GM18951 (cell line): ENCODE measurements at regions not wholly inside any gene's neighbourhood (a gene's known extent, or its start where the extent isn't known, plus 50 kb on each side); places are given as distances from the start of the nearest gene placed in this dataset.

Experiments
- POLR2A ChIP-seq: IDR thresholded peaks from 4 replicates; pipeline ENCODE4 v1.6.1; 2011; ENCODE audit warnings: mild to moderate bottlenecking; ENCODE audit not compliant: insufficient read length, insufficient read depth; ENCODE audit errors: extremely low read depth
- in situ Hi-C: fragments of 300-500 bp; cut with MboI; formaldehyde crosslinking; loops from one replicate; pipeline ENCODE4 v1.12.0; 2022; ENCODE audit warnings: low sequenced_read_pairs, mixed read lengths, inconsistent platforms; ENCODE audit not compliant: unreplicated experiment

- in situ Hi-C loops = no loop called here
- no peak for TF ChIP-seq POLR2A
These were observed 434.7 kb downstream of the GRB14 start for GRCh38 chr2:164186591-164186990.

DNA sequence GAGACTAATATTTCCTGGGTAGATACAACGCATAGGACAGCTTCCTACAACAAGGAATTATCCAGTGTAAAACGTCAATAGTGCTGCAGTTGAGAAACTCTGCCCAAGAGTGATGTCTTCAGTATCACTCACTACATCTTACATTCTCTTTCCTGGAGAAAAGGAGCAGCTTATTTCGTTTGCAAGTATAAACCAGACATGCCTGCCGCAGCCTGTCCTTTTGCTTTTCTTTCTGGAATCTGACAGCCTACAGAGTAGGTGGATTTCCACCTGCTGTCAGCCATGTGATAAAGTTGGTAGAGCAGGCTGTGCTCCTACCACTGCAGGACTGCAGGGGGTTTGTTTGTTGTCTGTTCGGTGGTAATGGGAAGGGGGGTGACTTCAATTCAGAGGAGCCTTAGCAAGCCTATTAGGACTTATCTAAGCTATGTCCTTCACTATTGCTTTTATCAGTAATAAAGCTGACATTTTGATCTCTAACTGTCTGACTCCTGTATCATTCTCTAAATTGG, 439.1 kb downstream of the GRB14 start:
- no peak for TF ChIP-seq POLR2A
- in situ Hi-C loops = no loop called here

GRCh38 chr2:164178835-164179465, 442.3 kb downstream of the GRB14 start:
- in situ Hi-C loops = no loop called here
- TF ChIP-seq POLR2A = no peak

GRCh38 chr2:164164602-164165001, 428.8 kb upstream of the FIGN start:
- in situ Hi-C loops = no loop called here
- TF ChIP-seq POLR2A = no peak

- in situ Hi-C loops = no loop called here
- TF ChIP-seq POLR2A = no peak
These were observed 419.8 kb upstream of the FIGN start for GRCh38 chr2:164155558-164155957.

DNA sequence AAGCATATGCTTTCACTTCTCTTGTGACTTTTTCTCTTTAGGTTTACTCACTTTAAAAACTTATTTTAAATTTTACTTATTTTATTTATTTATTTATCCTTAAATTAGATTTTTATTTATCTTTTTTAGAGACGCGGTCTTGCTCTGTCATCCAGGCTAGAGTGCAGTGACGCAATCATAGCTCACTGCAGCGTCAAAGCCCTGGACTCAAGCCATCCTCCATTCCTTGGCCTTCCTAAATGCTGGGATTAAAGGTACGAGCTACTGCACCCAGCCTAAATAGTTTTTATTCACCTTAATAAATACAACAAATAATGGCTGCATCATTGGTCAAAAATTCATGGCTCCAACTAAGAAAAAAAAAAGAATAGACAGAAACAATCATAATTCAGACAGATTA, 415.7 kb upstream of the FIGN start:
- in situ Hi-C loops = no loop called here
- no peak for TF ChIP-seq POLR2A

GRCh38 chr2:164150604-164151003, 414.8 kb upstream of the FIGN start:
- in situ Hi-C loops = no loop called here
- no peak for TF ChIP-seq POLR2A

DNA sequence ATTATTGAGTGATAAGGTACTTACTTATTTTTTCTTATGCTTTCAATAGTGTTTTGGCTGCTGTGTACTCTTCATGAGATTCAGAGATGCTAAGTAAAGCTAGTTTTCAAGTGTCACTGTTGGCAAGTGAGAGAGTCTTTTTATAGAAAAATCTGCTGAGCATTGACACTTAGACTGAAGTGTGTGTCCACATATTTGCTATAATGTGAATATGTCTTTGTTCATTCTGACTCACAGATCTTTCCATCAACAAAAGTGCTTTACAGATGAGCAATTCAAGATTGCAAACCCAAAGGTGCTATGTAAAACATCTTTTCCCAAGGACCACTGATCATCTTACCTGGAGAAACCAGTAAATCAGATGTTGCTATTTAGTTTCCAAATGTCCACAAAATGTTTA, 410.6 kb upstream of the FIGN start:
- no peak for TF ChIP-seq POLR2A
- in situ Hi-C loops = no loop called here

DNA sequence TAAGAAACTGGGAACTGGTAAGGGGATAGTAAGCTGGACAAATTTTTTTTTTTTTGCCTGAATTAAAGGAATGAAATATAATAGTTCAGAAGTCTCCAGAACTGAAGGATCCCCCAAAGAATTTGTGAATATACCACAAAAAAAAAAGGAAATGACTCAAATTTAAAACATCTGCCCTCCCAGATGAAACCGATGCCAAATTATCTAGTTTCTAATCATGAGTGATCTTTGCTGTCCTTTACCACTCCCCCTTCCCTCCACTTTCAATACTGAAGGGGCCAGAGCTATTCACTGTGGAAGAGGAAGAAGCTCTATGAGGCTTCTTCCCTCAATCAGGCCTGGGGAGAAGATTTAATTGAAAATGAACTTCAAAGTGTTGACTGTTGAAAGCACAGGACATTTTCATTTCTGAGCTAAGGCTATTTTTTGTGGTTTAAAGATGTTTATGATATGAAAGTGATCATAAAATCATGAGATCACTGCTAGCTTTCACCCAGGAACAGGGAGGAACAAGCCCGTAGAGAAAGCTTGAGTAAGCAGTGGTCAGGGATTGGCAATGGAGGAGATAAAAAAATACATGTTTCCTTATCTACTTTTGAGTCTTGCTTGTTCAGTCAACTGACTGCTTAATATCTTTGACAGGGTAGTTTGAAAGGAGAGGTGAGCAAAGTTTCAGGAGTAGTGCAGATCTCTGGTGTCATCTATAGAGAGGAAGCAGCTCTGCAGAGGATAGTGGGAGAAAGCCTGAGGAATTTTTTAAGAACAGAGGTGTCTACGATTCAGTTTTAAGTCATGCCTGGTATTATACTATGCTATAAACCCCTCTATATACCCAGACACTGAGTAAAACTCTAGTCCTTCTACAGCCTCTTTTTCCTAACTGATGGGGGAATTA, 409.5 kb upstream of the FIGN start:
- no peak for TF ChIP-seq POLR2A
- in situ Hi-C loops = no loop called here

GRCh38 chr2:164143183-164143930, 407.5 kb upstream of the FIGN start:
- TF ChIP-seq POLR2A = no peak
- in situ Hi-C loops = no loop called here

GRCh38 chr2:164142755-164143154, 406.9 kb upstream of the FIGN start:
- in situ Hi-C loops = no loop called here
- TF ChIP-seq POLR2A = no peak

GRCh38 chr2:164141271-164141670, 405.5 kb upstream of the FIGN start:
- TF ChIP-seq POLR2A = no peak
- in situ Hi-C loops = no loop called here

DNA sequence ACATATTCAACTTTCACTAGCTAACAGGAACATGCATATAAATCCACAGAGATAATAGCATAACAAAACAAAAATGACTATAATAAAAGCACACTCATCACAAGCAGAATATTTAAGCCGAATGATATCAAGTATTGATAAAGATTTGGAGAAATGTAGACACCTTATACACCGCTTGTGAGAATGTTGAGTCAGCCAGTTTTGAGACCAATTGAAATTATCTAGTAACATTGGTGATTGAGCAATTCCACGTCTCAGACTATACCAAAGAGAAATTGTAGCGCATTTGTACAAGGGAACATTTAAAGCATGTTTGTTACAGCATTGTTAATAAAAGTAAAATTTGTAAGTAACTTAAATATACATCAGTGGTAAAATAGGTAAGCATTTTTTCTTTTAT, 402.9 kb upstream of the FIGN start:
- no peak for TF ChIP-seq POLR2A
- in situ Hi-C loops = no loop called here
